GDM1 (cell line): ENCODE measurements at regions not wholly inside any gene's neighbourhood (a gene's known extent, or its start where the extent isn't known, plus 50 kb on each side); places are given as distances from the start of the nearest gene placed in this dataset.
A peak's percentile ranks its signal among the peaks of the same experiment; 100 is the strongest.

Source experiments
- DNase-seq: peaks from one replicate; lab custom pipeline; 2025; lab: John Stamatoyannopoulos, UW

DNA sequence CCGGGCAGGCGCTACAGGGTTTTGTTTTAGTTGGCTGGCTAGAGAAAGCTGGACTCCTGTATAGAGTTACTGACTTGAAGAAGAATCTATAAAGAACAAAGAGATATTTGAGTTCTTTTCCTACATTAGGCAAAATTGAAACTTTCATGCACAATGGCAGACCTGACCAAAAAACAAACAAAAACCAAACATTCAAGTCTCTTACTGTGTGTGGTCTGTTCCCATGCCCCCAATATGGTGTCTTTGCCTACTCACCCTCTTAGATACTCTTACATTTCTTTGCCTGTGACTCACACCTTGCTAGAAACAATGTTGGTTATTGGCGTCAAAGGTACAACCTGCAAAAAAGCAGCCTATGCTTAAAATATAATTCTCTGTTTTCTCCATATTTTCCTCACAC lies 109.5 kb upstream of the TMC3 start:
- DNase-seq: no peak

DNA sequence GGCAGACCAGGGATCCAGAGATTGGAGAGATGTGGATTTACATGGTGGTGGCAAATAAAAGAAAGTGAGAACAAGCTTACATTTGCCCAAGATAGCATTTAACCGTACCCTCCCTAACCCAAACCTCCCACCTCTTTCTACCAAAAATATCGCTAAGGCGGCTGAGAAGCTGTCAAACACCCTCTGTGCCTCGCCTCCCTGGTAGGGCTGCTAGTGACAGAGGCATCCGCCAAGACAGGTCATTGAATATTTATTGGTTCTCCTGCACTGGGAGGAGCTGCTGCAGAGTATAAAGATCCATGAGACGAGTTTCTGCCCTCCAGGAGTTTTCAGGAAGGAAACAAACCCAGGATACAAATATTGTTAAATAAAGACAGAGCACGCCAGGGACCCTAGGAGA lies 107.3 kb upstream of the TMC3 start:
- no peak for DNase-seq

DNA sequence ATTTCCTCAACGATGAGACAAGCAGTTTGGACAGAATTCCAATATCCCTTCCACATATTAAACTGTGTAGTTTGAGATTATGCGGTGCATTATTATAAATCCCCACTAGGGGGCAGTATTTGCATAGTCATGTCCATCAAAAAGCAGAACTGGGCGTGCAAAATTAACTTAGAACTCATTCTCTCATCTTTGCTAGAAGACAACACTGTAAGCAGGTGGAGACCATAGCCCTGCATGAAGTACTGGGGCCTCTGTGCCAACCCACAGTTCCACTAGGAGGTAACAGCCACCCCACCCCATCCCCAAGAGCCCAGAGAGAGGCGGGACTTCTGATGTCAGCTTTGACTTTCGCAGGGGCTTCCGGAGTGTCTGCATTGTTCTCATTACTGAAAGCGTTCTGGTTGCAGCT lies 106.6 kb upstream of the TMC3 start:
- DNase-seq: peak; percentile 43

DNA sequence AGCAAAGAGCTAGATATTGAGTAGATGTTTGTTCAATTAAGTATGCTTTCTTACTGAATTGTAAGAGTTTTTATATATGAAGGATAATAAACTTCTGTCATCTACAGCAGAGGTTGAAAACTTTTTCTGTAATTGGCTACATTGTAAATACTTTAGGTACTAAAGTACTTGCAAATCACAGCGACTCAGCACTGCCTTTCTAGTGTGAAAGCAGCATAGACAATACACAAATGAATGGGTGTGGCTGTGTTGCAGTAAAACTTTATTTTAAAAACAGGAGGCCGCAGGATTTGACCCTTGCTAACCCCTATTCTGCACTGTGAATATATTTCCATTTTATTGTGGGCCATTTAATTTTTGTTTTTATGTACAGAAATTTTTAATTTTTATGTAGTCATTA lies 104.3 kb upstream of the TMC3 start:
- DNase-seq: no peak

DNA sequence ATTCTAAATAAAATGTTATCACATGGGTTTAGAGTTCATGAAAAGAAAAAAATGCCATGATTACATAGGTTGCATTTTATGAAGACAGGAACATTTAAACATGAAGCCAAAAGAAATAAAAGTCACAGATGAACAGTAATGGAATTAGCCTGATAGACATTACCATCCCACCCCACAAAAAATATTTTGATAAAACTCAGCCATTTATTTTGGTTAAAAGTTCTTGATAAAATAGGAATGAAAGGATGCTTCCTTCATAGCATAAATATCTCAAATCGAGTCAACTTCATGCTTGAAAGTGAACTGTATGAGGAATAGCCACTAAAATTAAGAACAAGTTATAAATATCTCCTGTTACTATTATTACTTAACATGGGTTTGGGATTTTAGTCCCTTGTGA lies 101.9 kb upstream of the TMC3 start:
- no peak for DNase-seq

DNA sequence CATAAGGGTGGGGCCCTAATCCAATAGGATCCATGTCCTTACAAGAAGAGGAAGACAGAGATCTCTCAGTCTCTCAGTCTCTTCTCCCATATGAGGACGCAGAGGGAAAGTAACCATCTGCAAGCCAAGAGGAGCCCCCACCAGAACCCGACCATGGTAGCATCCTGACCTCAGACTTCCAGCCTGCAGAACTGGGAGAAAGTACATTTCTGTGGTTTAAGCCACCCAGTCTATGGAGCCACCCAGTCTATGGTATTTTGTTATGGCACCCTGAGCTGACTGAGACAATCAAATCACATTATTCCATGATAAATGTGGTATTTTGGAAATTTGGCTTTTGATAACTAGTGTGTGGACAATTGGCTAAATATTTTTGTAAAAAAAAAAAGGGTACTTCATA lies 101.5 kb upstream of the TMC3 start:
- no peak for DNase-seq

DNA sequence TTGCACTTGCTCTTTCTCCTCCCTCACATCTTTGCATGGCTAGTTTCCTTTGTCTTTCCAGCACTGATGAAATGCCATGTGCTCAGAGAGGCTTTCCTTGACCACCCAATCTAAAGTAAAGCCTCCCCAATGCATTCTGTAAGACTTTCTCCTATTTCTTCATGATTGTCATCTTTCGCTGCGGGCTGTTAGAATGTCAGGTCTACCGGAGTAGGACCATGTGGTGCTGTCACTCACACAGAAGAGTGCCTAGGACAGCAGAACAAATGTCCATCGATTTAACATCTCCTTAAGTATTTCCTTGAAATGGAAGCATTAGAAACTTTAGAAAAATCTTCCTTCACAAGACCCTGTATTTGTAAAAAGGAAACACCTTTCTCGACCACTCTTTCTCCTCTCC lies 99.9 kb upstream of the TMC3 start:
- DNase-seq: no peak

DNA sequence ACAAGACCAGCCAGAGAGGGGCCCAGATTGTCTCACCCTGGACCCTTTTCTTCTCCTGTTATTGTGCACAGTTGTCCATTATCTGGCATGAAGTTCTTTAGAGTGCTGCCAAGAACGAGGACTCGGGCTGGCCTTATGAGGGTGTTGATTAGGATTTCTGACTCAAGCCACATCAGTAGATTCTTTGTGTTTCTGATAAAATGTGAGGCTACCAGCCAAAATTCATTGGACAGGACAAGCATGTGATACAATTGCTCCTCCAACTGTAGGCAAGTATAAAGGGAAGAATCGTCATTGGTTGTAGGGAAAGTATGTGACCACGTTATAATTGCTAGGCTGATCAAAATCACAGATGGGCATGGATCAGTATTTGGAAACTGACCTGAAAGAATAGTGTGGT lies 99.2 kb upstream of the TMC3 start:
- no peak for DNase-seq

DNA sequence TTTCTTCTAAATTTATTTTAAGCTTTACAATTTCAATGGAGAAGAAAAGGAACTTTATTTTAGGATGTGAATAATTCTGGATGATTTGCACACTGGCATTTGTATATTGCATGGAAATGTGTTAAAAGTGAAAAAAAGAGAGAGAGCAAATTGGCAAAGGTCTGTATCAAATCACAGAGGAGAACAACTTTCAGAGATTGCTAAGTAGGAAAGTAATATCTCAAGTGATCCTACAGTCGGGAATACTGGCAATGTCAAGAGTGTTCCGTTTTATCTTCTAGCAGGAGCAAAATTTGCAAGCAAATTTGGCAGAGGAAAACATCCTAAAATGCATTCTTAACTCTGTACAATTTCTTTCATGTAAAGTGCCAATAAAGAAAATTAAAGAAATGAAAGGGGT lies 97.1 kb upstream of the TMC3 start:
- DNase-seq: no peak

DNA sequence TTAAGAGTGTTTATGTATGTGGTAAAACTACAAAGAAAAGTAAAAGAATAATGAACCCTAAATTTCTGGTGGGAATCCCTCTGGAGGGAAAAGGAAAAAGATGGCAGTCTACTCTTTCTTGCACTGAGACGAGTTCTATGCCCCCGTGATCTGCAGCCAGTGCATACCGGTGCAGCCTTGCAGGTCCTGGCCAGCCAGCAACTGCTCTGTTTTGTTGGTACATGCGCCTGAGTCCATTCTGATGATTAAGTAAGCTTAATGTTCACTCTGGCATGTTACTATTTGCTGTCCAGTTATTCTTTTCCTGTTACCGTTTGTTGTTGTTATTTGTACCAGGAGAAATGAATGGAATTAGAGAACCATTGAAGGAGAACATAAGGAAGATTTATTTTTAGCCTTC lies 95.1 kb upstream of the TMC3 start:
- DNase-seq: no peak

DNA sequence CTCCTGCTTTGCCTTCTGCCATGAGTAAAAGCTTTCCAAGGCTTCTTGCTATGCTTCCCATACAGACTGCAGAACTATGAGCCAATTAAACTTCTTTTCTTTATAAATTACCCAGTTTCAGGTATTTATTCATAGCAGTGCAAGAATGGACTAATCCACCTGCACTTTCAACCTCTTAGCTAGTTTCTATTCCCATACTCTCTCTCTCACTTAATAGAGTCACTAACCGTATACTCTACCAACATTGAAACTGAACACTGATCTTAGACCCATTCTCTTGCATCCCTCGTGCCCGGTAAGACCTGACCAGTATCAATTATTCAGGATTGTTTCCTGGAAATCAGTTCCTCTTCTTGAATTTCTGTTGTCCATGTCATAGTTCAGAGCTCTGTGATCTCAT lies 92.7 kb upstream of the TMC3 start:
- no peak for DNase-seq

DNA sequence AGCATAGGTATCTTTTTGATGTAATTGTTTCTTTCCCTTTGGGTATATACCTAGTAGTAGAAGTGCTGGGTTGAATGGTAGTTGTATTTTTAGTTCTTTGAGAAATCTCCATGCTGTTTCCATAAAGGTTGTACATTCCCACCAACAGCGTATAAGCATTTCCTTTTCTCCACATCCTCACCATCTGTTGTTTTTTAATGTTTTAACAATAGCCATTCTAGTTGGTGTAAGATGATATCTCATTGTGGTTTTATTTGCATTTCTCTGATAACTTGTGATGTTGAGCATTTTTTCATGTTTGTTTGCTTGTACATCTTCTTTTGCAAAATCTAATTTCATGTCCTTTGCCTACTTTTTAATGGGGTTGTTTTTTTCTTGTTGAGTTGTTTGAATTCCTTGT lies 80.0 kb upstream of the TMC3 start:
- no peak for DNase-seq

DNA sequence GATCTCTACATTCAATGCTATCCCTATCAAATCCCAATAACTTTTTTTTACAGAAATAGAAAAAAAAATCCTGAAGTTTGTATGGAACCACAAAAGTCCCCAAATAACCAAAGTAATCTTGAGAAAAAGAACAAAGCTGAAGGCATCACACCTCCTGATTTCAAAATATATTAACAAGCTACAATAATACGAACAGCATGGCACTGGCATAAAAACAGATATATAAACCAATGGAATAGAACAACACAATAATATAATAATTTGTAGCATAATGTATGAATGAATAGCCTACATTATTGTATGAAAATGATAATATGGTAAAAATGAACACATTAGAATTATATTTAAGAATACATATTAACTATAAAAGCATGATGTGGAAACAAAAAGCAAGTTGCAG lies 76.7 kb upstream of the TMC3 start:
- DNase-seq: no peak

DNA sequence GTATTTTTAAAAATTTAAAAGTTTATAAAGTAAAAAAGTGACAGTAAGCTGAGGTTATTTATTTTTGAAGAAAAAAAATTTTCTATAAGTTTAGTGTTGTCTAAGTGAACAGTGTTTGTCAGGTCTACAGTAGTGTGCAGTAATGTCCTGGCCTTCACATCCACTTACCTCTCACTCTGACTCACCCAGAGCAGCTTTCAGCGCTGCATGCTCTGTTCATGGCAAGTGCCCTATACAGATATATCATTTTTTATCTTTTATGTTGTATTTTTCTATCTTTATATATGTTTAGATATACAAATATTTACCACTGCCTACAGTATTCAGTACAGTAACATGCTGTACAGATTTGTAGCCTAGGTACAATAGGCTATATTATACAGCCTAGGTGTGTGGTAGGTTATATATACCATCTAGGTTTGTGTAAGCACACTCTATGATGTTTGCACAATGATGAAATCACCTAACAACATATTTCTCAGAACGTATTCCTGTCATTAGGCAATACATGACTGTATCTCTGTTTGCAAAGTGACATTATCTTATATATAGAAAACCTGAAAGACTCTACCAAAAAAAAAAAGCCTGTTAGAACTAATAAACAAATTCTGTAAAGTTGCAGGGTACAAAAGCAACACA lies 75.9 kb upstream of the TMC3 start:
- DNase-seq: no peak

DNA sequence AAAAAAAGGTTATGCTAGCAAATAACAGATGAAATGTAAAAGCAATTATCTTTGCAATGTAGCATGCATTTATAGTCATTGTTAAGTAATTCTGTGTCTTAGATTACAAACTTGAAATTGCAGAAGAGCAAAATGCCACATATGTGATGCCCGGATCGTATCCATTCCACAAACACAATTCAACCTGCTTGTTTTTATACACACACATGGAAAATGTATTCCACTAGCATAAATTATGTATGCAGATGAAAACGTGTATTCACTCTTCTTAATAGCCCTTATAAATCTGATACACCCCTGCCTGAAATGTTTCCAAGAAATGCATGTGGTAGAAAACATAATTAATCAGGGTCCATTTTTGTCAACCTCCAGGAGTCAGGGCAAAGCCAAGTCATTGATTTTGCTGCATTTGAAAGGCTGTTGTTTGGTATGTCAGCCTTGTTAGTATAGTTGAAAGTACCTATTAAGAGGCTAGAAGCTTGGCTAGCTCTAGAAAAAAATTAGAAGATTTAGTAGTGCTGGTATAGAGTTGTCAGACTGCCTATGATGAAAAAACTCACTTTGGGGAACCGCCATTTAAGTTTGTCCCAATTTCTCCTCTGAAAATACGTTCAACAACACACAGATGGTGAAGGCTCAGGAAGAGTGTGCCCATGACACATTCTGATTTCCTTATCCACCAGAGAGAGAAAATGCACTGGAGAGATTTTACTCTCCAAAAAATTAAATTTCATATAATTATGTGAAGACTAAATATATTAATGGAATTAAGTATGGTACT lies 69.2 kb upstream of the TMC3 start:
- no peak for DNase-seq

DNA sequence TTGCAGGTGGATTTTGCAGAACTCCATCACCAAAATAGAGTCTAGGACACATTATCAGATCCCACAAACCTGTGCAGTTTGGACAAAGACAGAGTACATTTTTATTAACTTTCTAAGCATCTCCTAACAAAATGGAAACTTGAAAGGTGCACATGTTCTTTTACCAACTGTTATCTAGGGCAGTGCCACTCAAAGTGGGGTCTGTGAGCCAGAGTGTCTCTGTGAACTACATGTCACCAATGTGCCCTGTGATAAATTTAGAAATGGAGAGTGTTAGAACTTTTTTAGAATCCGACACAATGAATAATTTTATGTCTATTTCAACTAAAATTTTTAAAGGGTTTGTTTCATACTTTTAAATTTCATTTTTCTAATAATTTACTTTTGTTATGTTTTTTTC lies 68.4 kb upstream of the TMC3 start:
- DNase-seq: no peak

DNA sequence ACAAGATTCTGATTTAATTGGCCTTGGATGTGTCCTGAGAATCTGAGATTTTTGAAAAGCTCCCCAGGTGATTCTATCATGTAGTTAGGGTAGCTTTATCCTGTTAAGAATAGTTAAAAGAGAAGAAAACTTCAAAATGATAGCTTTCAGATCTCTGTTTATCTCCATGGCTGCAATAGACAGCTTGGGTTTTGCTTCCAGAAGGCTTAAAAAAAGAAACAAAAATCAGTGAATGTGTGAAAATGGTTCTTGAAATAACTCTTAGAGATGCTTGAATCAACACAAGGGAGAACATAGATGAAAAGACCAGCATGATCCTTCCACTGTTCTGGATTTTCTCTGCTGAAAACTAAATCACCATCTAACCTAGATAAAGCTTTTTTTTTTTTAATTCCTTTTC lies 60.8 kb upstream of the TMC3 start:
- DNase-seq: no peak

DNA sequence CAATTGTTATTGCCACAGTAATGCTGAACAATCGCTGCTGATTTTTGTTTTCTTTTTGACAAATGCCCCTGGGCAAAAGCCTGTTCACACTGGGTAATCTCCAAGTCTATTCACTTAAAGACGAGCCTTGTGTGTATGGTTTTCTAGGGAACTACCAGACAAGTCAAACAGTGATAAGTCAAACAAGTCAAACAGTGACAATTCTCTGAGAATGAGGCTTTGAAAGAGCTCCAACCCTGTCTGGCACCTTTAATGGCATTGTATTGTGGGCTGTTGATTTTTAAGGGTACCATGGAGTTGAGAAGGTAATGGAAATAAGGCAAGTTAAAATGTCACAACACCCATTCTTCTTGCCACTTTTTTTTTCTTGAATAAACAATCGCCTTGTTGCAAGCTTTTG lies 59.4 kb upstream of the TMC3 start:
- no peak for DNase-seq

DNA sequence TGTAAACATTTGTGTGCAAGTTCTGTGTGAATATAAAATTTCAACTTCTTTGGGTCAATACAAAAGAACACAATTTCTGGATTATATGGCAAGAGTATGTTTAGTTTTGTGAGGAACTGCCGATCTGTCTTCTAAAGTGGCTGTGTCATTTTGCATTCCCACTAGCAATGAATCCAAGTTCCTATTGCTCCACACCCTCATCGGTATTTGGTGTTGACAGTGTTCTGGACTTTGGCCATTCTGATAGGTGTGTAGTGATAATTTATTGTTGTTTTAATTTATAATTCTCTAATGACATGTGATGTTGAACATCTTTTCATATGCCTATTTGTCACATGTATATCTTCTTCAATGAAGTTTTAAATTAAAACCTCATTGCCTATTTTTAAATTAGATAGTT lies 58.2 kb upstream of the TMC3 start:
- DNase-seq: no peak

DNA sequence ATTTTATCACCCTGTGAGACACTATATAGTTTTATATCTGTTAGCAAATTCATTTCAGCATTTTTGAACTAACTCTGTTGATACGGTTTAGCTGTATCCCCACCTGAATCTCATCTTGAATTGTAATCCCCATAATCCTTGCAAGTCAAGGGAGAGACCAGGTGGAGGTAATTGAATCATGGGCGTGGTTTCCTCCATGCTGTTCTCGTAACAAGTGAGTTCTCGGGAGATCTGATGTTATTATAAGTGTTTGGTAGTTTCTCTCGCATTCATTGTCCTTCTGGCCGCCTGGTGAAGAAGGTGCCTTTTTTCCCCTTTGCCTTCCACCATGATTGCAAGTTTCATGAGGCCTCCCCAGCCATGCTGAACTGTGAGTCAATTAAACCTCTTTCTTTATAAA lies 53.2 kb upstream of the TMC3 start:
- no peak for DNase-seq

DNA sequence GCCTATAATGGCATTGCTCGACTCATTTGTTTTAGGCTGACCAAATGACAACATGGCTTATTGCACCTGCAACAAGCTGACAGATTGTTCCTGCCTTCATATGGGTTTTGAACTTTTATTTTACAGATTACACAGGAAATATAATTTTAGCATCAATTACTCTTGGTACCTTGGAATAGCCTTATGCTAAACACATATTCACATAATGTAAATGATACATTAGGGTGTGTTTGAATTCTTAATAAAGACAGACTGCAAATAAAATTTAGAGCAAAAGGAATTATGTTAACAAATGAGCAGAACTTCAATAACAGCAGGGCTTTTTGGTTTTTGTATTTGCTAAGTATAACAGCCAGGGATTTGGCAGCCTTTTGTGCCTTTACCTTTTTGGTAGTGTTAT lies 51.9 kb upstream of the TMC3 start:
- no peak for DNase-seq
